ENCODE measurements at regions not wholly inside any gene's neighbourhood (a gene's known extent, or its start where the extent isn't known, plus 50 kb on each side); places are given as distances from the start of the nearest gene placed in this dataset.

DNA sequence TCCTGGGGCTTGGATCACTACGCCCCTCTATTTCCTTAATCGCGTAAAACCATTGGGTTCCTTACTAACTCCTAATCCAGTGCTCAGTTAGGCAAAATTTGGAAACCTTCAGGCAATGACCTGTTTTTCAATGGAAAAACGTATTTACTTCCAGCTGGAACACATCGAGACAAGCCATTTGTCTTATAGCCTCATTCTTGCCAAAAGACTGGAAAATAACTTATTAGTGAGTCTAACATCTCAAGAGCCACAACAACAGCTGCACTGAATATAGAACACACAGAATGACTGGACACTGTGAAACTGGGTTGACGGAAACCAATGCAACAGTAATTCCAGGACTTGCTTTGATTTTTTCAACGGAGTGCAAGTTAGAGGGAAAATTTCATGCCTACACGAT lies 125.2 kb upstream of the MAP3K7 start:
- TF ChIP-seq, protein P1, sequence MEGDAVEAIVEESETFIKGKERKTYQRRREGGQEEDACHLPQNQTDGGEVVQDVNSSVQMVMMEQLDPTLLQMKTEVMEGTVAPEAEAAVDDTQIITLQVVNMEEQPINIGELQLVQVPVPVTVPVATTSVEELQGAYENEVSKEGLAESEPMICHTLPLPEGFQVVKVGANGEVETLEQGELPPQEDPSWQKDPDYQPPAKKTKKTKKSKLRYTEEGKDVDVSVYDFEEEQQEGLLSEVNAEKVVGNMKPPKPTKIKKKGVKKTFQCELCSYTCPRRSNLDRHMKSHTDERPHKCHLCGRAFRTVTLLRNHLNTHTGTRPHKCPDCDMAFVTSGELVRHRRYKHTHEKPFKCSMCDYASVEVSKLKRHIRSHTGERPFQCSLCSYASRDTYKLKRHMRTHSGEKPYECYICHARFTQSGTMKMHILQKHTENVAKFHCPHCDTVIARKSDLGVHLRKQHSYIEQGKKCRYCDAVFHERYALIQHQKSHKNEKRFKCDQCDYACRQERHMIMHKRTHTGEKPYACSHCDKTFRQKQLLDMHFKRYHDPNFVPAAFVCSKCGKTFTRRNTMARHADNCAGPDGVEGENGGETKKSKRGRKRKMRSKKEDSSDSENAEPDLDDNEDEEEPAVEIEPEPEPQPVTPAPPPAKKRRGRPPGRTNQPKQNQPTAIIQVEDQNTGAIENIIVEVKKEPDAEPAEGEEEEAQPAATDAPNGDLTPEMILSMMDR (IDR thresholded peaks at IDR 0.05; ENCODE audit: extremely low read depth, insufficient read depth, missing control alignments), result no peak
- in situ Hi-C loops (cut with MboI; ENCODE audit: low pct_unique_long_range_greater_than_20kb, low sequenced_read_pairs, unreplicated experiment), result no loop called here
- DNase-seq (ENCODE audit: low spot score), result no peak

DNA sequence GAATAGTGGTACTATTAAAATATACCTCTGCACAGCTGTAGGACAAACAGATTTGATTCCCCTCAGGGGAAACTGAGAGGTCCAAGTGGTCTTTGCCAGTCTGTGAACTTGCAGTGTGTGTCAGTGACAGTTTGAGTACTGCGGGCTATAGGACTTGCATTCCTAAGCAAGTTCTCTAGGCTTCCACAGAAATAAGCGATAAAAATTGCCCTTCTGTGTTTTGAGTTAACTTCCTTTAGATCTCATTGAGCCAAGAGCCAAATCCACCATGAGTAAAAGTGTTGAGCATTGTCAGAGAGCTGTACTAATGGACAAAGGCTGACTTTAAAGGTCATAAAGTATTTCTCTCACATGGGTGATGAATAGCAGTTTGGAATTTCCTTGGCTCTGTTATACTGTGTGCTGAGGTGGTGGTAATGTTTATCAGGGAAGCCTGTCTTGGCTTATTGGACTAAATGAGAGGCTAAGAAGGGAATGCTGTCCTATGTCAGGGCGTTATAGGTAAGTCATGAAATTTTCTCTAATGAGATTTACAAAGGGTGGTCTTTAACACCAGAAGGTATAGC lies 122.6 kb upstream of the MAP3K7 start:
- TF ChIP-seq, protein P1 (IDR thresholded peaks at IDR 0.05; ENCODE audit: extremely low read depth, insufficient read depth, missing control alignments), result no peak
- DNase-seq (ENCODE audit: low spot score), result no peak
- in situ Hi-C loops (cut with MboI; ENCODE audit: low pct_unique_long_range_greater_than_20kb, low sequenced_read_pairs, unreplicated experiment), result no loop called here

DNA sequence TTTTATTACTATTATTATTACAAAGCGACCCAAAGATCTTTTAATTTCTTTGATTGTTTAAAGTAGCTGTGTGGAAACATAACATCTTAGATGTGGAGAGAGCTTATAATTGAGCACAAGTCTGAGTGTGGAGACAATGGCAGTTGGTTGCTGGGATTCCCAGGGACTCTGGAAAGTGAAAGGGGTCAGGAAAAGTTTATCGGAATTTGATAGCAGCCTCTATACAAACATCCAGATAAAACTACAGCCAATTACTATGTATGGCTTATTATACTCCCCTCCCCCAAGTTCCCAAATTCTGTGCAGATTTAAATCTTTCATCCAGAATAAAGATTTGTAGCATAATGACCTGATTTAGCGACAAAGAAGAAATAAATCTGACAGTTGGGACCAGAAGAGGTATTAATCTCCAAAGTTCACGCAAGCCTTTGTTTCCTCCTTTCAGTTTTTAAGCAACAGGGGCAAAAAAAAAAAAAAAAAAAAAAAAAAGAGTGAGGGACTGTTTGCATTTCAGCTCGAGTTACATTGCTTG lies 121.4 kb upstream of the MAP3K7 start:
- TF ChIP-seq, protein P1 (IDR thresholded peaks at IDR 0.05; ENCODE audit: extremely low read depth, insufficient read depth, missing control alignments), result no peak
- DNase-seq (ENCODE audit: low spot score), result no peak
- in situ Hi-C loops (cut with MboI; ENCODE audit: low pct_unique_long_range_greater_than_20kb, low sequenced_read_pairs, unreplicated experiment), result no loop called here

DNA sequence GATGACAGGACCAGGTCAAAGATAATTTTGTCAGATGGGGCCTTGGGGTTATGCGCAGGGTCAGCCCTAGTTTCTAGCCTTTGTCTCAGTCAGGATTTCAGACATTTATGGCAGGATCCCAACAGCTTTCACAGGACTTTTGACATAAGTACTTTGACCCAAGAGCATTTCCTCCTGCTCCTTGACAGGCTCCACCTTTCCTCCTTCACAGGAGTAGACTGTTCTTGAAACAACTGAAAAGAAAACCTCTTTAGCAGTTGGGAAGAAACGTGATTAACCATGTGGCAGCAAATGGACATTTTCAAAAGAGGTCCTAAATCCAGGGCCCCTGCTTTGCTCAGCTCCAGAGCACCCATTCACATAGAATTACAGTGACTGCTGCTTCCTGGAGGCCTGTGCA lies 120.4 kb upstream of the MAP3K7 start:
- DNase-seq (ENCODE audit: low spot score), result no peak
- TF ChIP-seq, protein P1 (IDR thresholded peaks at IDR 0.05; ENCODE audit: extremely low read depth, insufficient read depth, missing control alignments), result no peak
- in situ Hi-C loops (cut with MboI; ENCODE audit: low pct_unique_long_range_greater_than_20kb, low sequenced_read_pairs, unreplicated experiment), result no loop called here

DNA sequence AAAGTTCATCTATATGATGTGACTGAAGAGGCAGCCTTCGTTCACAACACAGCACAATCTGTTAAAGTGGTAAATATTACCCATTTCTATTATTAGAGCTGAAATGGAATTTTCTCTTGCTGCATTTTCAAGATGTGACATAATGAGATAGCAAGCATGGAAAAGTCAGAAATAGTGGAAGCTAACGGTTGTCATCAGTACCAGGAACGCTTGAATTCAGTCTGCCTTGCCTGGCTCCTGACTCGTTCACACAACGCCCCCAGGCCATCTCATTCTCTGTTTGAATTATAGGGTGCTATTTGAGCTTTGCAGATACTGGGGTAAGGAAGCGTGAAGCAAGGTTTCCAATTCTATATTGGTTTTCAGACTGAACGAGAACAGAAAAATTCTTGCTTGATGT lies 116.5 kb upstream of the MAP3K7 start:
- DNase-seq (ENCODE audit: low spot score), result no peak
- TF ChIP-seq, protein P1 (IDR thresholded peaks at IDR 0.05; ENCODE audit: extremely low read depth, insufficient read depth, missing control alignments), result no peak
- in situ Hi-C loops (cut with MboI; ENCODE audit: low pct_unique_long_range_greater_than_20kb, low sequenced_read_pairs, unreplicated experiment), result no loop called here

DNA sequence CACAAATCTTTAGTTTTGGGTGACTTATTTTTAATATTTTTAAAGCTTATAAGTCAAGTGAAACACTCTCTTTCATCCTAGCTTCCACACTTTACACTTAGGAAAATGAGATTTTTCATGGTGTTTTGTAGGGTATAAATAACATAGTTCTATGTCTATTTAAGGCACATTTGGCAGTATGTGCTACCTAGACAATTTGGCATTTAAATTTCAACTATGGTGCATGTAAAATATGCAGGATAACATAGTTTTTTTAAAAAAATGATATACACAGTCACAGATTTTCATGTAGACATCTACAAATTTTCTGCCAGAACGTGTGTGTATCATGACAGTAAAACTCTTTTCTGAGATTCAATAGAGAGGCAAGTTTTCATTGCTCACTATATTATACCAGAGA lies 115.1 kb upstream of the MAP3K7 start:
- in situ Hi-C loops (cut with MboI; ENCODE audit: low pct_unique_long_range_greater_than_20kb, low sequenced_read_pairs, unreplicated experiment), result no loop called here
- TF ChIP-seq, protein P1 (IDR thresholded peaks at IDR 0.05; ENCODE audit: extremely low read depth, insufficient read depth, missing control alignments), result no peak
- DNase-seq (ENCODE audit: low spot score), result no peak

All from GM13977 (cell line).